HG03139 (cell line): ENCODE measurements at regions not wholly inside any gene's neighbourhood (a gene's known extent, or its start where the extent isn't known, plus 50 kb on each side); places are given as distances from the start of the nearest gene placed in this dataset.

ENCODE experiments used
- ATAC-seq: cut with Tn5 transposase; IDR thresholded peaks from one replicate; pipeline ENCODE4 v1.9.1; 2021; ENCODE audit not compliant: unreplicated experiment

- ATAC-seq = no peak
Observed at GRCh38 chr6:147063469-147064031, 140.7 kb upstream of the STXBP5 start.

- ATAC-seq = no peak
Observed at GRCh38 chr6:147065786-147066185, 138.4 kb upstream of the STXBP5 start.

- ATAC-seq = no peak
Observed at GRCh38 chr6:147067184-147067583, 137.0 kb upstream of the STXBP5 start.

GRCh38 chr6:147071776-147072175 is 132.4 kb upstream of the STXBP5 start:
- ATAC-seq = no peak

- ATAC-seq = no peak
Observed at GRCh38 chr6:147075381-147075780, 128.8 kb upstream of the STXBP5 start.

GRCh38 chr6:147077251-147077650 is 127.0 kb upstream of the STXBP5 start:
- ATAC-seq = no peak

- ATAC-seq = no peak
Observed at GRCh38 chr6:147078106-147078505, 126.1 kb upstream of the STXBP5 start.

- no peak for ATAC-seq
Observed at GRCh38 chr6:147078602-147079001, 125.6 kb upstream of the STXBP5 start.

- ATAC-seq = no peak
Observed at GRCh38 chr6:147080225-147080624, 124.0 kb upstream of the STXBP5 start.

GRCh38 chr6:147081076-147081609 is 123.1 kb upstream of the STXBP5 start:
- no peak for ATAC-seq

- no peak for ATAC-seq
Observed at GRCh38 chr6:147087641-147088040, 116.6 kb upstream of the STXBP5 start.

- ATAC-seq = no peak
Observed at GRCh38 chr6:147088861-147089260, 115.4 kb upstream of the STXBP5 start.

GRCh38 chr6:147095316-147095715 is 108.9 kb upstream of the STXBP5 start:
- no peak for ATAC-seq

- ATAC-seq = no peak
Observed at GRCh38 chr6:147099974-147100373, 104.2 kb upstream of the STXBP5 start.

GRCh38 chr6:147103007-147103406 is 101.2 kb upstream of the STXBP5 start:
- no peak for ATAC-seq

GRCh38 chr6:147103694-147104093 is 100.5 kb upstream of the STXBP5 start:
- ATAC-seq = no peak

- ATAC-seq = no peak
Observed at GRCh38 chr6:147105786-147106185, 98.4 kb upstream of the STXBP5 start.

- ATAC-seq = no peak
Observed at GRCh38 chr6:147106759-147107401, 97.3 kb upstream of the STXBP5 start.

GRCh38 chr6:147108259-147108910 is 95.8 kb upstream of the STXBP5 start:
- ATAC-seq = no peak

GRCh38 chr6:147109707-147110106 is 94.5 kb upstream of the STXBP5 start:
- no peak for ATAC-seq

- ATAC-seq = no peak
Observed at GRCh38 chr6:147116056-147116455, 88.2 kb upstream of the STXBP5 start.

- ATAC-seq = no peak
Observed at GRCh38 chr6:147117011-147117410, 87.2 kb upstream of the STXBP5 start.
